Breast epithelium (tissue), 3 donors: ENCODE measurements at regions not wholly inside any gene's neighbourhood (a gene's known extent, or its start where the extent isn't known, plus 50 kb on each side); places are given as distances from the start of the nearest gene placed in this dataset.

Experiments used
- CTCF ChIP-seq, 3 donors: fragments of 450-650 bp; IDR thresholded peaks; one replicate each; pipeline ENCODE4 v1.5.1; 2016 to 2017; ENCODE audit warnings: antibody characterized with exemption in 3 of 3, mild to moderate bottlenecking in 3 of 3, moderate library complexity in 3 of 3
- POLR2A ChIP-seq: fragments of 450-650 bp; IDR thresholded peaks from one replicate; pipeline ENCODE4 v1.6.1; 2016; ENCODE audit warnings: antibody characterized with exemption, mild to moderate bottlenecking, moderate library complexity

GRCh38 chr1:4462831-4463484 lies 191.5 kb upstream of the AJAP1 start:
- TF ChIP-seq POLR2A = no peak
- TF ChIP-seq CTCF (IDR thresholded peaks at IDR 0.05) = no peak
